ENCODE measurements at regions not wholly inside any gene's neighbourhood (a gene's known extent, or its start where the extent isn't known, plus 50 kb on each side); places are given as distances from the start of the nearest gene placed in this dataset.

GRCh38 chr16:86969716-86970115, 347.5 kb downstream of the C16orf95 start:
- TF ChIP-seq TCF12 (IDR thresholded peaks at IDR 0.05; ENCODE audit: low read depth, low read length): no peak
- TF ChIP-seq, protein P1, sequence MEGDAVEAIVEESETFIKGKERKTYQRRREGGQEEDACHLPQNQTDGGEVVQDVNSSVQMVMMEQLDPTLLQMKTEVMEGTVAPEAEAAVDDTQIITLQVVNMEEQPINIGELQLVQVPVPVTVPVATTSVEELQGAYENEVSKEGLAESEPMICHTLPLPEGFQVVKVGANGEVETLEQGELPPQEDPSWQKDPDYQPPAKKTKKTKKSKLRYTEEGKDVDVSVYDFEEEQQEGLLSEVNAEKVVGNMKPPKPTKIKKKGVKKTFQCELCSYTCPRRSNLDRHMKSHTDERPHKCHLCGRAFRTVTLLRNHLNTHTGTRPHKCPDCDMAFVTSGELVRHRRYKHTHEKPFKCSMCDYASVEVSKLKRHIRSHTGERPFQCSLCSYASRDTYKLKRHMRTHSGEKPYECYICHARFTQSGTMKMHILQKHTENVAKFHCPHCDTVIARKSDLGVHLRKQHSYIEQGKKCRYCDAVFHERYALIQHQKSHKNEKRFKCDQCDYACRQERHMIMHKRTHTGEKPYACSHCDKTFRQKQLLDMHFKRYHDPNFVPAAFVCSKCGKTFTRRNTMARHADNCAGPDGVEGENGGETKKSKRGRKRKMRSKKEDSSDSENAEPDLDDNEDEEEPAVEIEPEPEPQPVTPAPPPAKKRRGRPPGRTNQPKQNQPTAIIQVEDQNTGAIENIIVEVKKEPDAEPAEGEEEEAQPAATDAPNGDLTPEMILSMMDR (IDR thresholded peaks at IDR 0.05 in 2 of 3, conservative IDR thresholded peaks at IDR 0.05 in 1 of 3; ENCODE audit: control insufficient read depth in 2 of 3, extremely low read depth in 1 of 3, insufficient read depth in 1 of 3, low read depth in 3 of 3, low read length in 3 of 3): no peak
- TF ChIP-seq ZBTB33 (IDR thresholded peaks at IDR 0.05): no peak
